A549 (cell line): ENCODE measurements at regions not wholly inside any gene's neighbourhood (a gene's known extent, or its start where the extent isn't known, plus 50 kb on each side); places are given as distances from the start of the nearest gene placed in this dataset.

Experiments used
- ATAC-seq, 2 experiments: fragments of 200-7000 bp in 1 of 2; fragments of >200 bp in 1 of 2; cut with Nextera tagmentation in 1 of 2; cut with Tn5 transposase in 1 of 2; 3 replicates each; pipeline versions ENCODE4 v1.8.0 to v1.9.1; 2018 to 2020; ENCODE audit warnings: mild to moderate bottlenecking in 1 of 2, moderate library complexity in 1 of 2
- CTCF ChIA-PET: fragments of 300-600 bp; sonication (Branson Sonifier 250); formaldehyde crosslinking; extraction: SDS; loops from one replicate; lab custom pipeline; 2021; ENCODE audit warnings: antibody characterized with exemption, inconsistent platforms; lab: Yijun Ruan, JAX
- POLR2A ChIA-PET: fragments of 350-600 bp; formaldehyde crosslinking; extraction: SDS; loops from one replicate; lab custom pipeline; 2021; ENCODE audit warnings: antibody characterized with exemption, inconsistent platforms; lab: Yijun Ruan, JAX
- DNase-seq, 2 experiments: peaks; one replicate each; pipeline versions ENCODE4 v3.0.0 to v3.0.0-alpha.2; 2011 to 2016; ENCODE audit warnings: low read depth in 1 of 2, low spot score in 1 of 2
- FAIRE-seq: peaks from 2 replicates; lab custom pipeline; 2011; peaks lifted over from hg19 to GRCh38; lab: Jason Lieb, UNC
- H3K27ac ChIP-seq, 2 experiments: fragments of >200 bp; sonication (Bioruptor Twin); formaldehyde crosslinking; 3 replicates each; pipeline ENCODE4 v1.5.1; 2016 to 2017
- H3K4me1 ChIP-seq: fragments of >200 bp; sonication (Bioruptor Twin); formaldehyde crosslinking; 3 replicates; pipeline ENCODE4 v1.6.1; 2016
- H3K4me2 ChIP-seq: fragments of >200 bp; sonication (Bioruptor Twin); formaldehyde crosslinking; 3 replicates; pipeline ENCODE4 v1.6.1; 2016
- H3K4me3 ChIP-seq: fragments of >200 bp; sonication (Bioruptor Twin); formaldehyde crosslinking; 3 replicates; pipeline ENCODE4 v1.5.1; 2016
- H3K9me3 ChIP-seq: fragments of >200 bp; sonication (Bioruptor Twin); formaldehyde crosslinking; 3 replicates; pipeline ENCODE4 v1.6.1; 2016
- BCL3 ChIP-seq: fragments of >200 bp; sonication (Bioruptor Twin); formaldehyde crosslinking; IDR thresholded peaks from 3 replicates; pipeline ENCODE4 v1.6.1; 2016
- CBX2 ChIP-seq: fragments of 200-600 bp; sonication (generic); IDR thresholded peaks from 2 replicates; pipeline ENCODE4 v1.6.1; 2016; ENCODE audit warnings: low read depth, mild to moderate bottlenecking, borderline replicate concordance
- E2F6 ChIP-seq: IDR thresholded peaks from 2 replicates; pipeline ENCODE4 v1.6.1; 2012; ENCODE audit warnings: low read depth, borderline replicate concordance
- FOSB ChIP-seq: fragments of 250-450 bp; sonication (Bioruptor Pico); IDR thresholded peaks from 2 replicates; pipeline ENCODE4 v1.5.0; 2020; ENCODE audit warnings: mild to moderate bottlenecking, moderate library complexity
- FOSL2 ChIP-seq, 2 experiments: fragments of 450-650 bp in 1 of 2; fragments of >200 bp in 1 of 2; sonication (Bioruptor Twin) in 1 of 2; formaldehyde crosslinking; IDR thresholded peaks; 2 replicates each; pipeline versions ENCODE4 v1.5.0 to v1.6.1; 2016 to 2020; ENCODE audit warnings: mild to moderate bottlenecking in 1 of 2, moderate library complexity in 1 of 2
- FOXS1 ChIP-seq: fragments of 250-450 bp; sonication (Bioruptor Pico); IDR thresholded peaks from 2 replicates; pipeline ENCODE4 v1.5.0; 2020; ENCODE audit warnings: mild to moderate bottlenecking, moderate library complexity
- GATA3 ChIP-seq: IDR thresholded peaks from 2 replicates; pipeline ENCODE4 v1.6.1; 2012; ENCODE audit warnings: borderline replicate concordance
- HDAC2 ChIP-seq: fragments of 200-600 bp; sonication (generic); IDR thresholded peaks from 2 replicates; pipeline ENCODE4 v1.6.1; 2016
- HOXA7 ChIP-seq: fragments of 250-450 bp; sonication (Bioruptor Pico); IDR thresholded peaks from 2 replicates; pipeline ENCODE4 v1.5.0; 2020; ENCODE audit warnings: mild to moderate bottlenecking, moderate library complexity
- HOXB5 ChIP-seq: fragments of 250-450 bp; sonication (Bioruptor Pico); IDR thresholded peaks from 2 replicates; pipeline ENCODE4 v1.5.0; 2020; ENCODE audit warnings: mild to moderate bottlenecking, moderate library complexity
- JUN ChIP-seq, 2 experiments: fragments of >200 bp; sonication (Bioruptor Twin); formaldehyde crosslinking; IDR thresholded peaks; 2 replicates in 1 of 2; 3 replicates in 1 of 2; pipeline ENCODE4 v1.6.1; 2016 to 2017
- KDM1A ChIP-seq: fragments of 200-600 bp; sonication (generic); IDR thresholded peaks from 2 replicates; pipeline ENCODE4 v1.6.1; 2016; ENCODE audit warnings: low read depth, mild to moderate bottlenecking
- KDM5A ChIP-seq: fragments of 200-600 bp; sonication (generic); IDR thresholded peaks from 2 replicates; pipeline ENCODE4 v1.6.1; 2016; ENCODE audit warnings: antibody characterized with exemption, mild to moderate bottlenecking
- MAFK ChIP-seq: fragments of 450-650 bp; IDR thresholded peaks from 2 replicates; pipeline ENCODE4 v1.6.1; 2014; ENCODE audit not compliant: partially characterized antibody
- MYC ChIP-seq: IDR thresholded peaks from 2 replicates; pipeline ENCODE4 v1.6.1; 2012; ENCODE audit warnings: mild to moderate bottlenecking, inconsistent platforms, low read length, improper control_type of control experiment, borderline replicate concordance
- PHF8 ChIP-seq: fragments of 200-600 bp; sonication (generic); IDR thresholded peaks from 2 replicates; pipeline ENCODE4 v1.6.1; 2016; ENCODE audit warnings: low read depth, mild to moderate bottlenecking, antibody characterized with exemption, moderate library complexity, borderline replicate concordance
- POLR2A ChIP-seq: IDR thresholded peaks from 2 replicates; pipeline ENCODE4 v1.6.1; 2012; ENCODE audit warnings: mild to moderate bottlenecking, low read length
- REST ChIP-seq: fragments of 200-600 bp; sonication (generic); IDR thresholded peaks from 2 replicates; pipeline ENCODE4 v1.6.1; 2016; ENCODE audit warnings: antibody characterized with exemption, mild to moderate bottlenecking, moderate library complexity
- SREBF2 ChIP-seq: fragments of 450-650 bp; IDR thresholded peaks from 2 replicates; pipeline ENCODE4 v1.6.1; 2014; ENCODE audit warnings: mild to moderate bottlenecking, moderate library complexity
- TP53 ChIP-seq: fragments of 250-450 bp; sonication (Bioruptor Pico); IDR thresholded peaks from 2 replicates; pipeline ENCODE4 v1.5.0; 2021; ENCODE audit warnings: mild to moderate bottlenecking, moderate library complexity
- ZFP36 ChIP-seq: fragments of 450-650 bp; IDR thresholded peaks from 2 replicates; pipeline ENCODE4 v1.6.1; 2014; ENCODE audit warnings: borderline replicate concordance; ENCODE audit not compliant: partially characterized antibody
- ZSCAN20 ChIP-seq: fragments of 250-450 bp; sonication (Bioruptor Pico); IDR thresholded peaks from 2 replicates; pipeline ENCODE4 v1.8.0; 2022; ENCODE audit warnings: mild to moderate bottlenecking, moderate library complexity
- WGBS: methylation state at CpG from one replicate; pipeline ENCODE4 v1.1.6; 2017; ENCODE audit errors: missing lambda C conversion rate; 5-methylcytosine and 5-hydroxymethylcytosine counted together

GRCh38 chr13:99863789-99864626 lies 107.6 kb downstream of the ZIC5 start:
- POLR2A ChIA-PET, result no interaction called here
- 82% methylated on average over 14 of the region's 14 CpGs for WGBS
- ATAC-seq, result no peak
- no peak for DNase-seq
- no peak for FAIRE-seq
- no peak for TF ChIP-seq FOXS1 (CRISPR knock-in tag)
- TF ChIP-seq ZSCAN20 (CRISPR knock-in tag), result no peak
- TF ChIP-seq E2F6, result no peak
- TF ChIP-seq HOXB5 (CRISPR knock-in tag), result no peak
- TF ChIP-seq REST, result no peak
- TF ChIP-seq KDM1A, result no peak
- TF ChIP-seq HOXA7 (CRISPR knock-in tag), result no peak
- no peak for TF ChIP-seq GATA3
- TF ChIP-seq CBX2, result no peak
- no peak for TF ChIP-seq TP53
- TF ChIP-seq HDAC2, result no peak
- TF ChIP-seq JUN (IDR thresholded peaks at IDR 0.05), result no peak
- no peak for TF ChIP-seq ZFP36
- TF ChIP-seq MYC, result no peak
- TF ChIP-seq SREBF2, result no peak
- Histone ChIP-seq H3K4me1 (no peaks in the 10 kb centered on the region), H3K27ac (no peak overlapping the region), H3K4me3 (no peak overlapping the region), H3K9me3 (no peaks in the 10 kb centered on the region), H3K4me2 (no peak overlapping the region)
- CTCF ChIA-PET, result no interaction called here

- FAIRE-seq (no peak), DNase-seq (no peak), ATAC-seq (no peak)
- no peak overlapping the region for H3K4me3 ChIP-seq
- ChIA-PET POLR2A (no interaction called here), CTCF (no interaction called here)
- H3K4me1 ChIP-seq, result no peaks in the 10 kb centered on the region
- H3K27ac ChIP-seq, result no peak overlapping the region
- 50% methylated on average over 3 of the region's 3 CpGs for WGBS
- no peak overlapping the region for H3K4me2 ChIP-seq
- no peak for TF ChIP-seq FOXS1 (CRISPR knock-in tag)
- TF ChIP-seq E2F6, result no peak
- TF ChIP-seq PHF8, result no peak
- no peak for TF ChIP-seq KDM5A
- no peak for TF ChIP-seq BCL3
- TF ChIP-seq FOSB (CRISPR knock-in tag), result no peak
- TF ChIP-seq FOSL2 (IDR thresholded peaks at IDR 0.05), result no peak
- no peak for TF ChIP-seq FOSL2 (CRISPR knock-in tag; IDR thresholded peaks at IDR 0.05)
- no peak for TF ChIP-seq GATA3
- no peak for TF ChIP-seq MAFK
- no peak for TF ChIP-seq POLR2A
- no peaks in the 10 kb centered on the region for H3K9me3 ChIP-seq
Measured at GRCh38 chr13:99862244-99862643, 109.3 kb downstream of the ZIC5 start.
